Esophagus muscularis mucosa (tissue), 4 donors: ENCODE measurements at regions not wholly inside any gene's neighbourhood (a gene's known extent, or its start where the extent isn't known, plus 50 kb on each side); places are given as distances from the start of the nearest gene placed in this dataset.

Experiments used
- DNase-seq: peaks from one replicate; pipeline ENCODE4 v3.0.0-alpha.2; 2017; ENCODE audit errors: extremely low spot score
- H3K27ac ChIP-seq, 4 donors: fragments of 200-600 bp; sonication (generic); replicated peaks in 1 of 4; 1 replicate in 3 of 4; 2 replicates in 1 of 4; pipeline ENCODE4 v1.5.1; 2016 to 2019; ENCODE audit warnings: mild to moderate bottlenecking in 1 of 4
- H3K27me3 ChIP-seq, 4 donors: fragments of 200-600 bp; sonication (generic); one replicate each; pipeline versions ENCODE4 v1.5.1 to v1.6.0; 2016 to 2019
- H3K36me3 ChIP-seq, 4 donors: fragments of 200-600 bp; sonication (generic); one replicate each; pipeline ENCODE4 v1.5.1; 2016 to 2019
- H3K4me1 ChIP-seq, 4 donors: fragments of 200-600 bp; sonication (generic); one replicate each; pipeline ENCODE4 v1.5.1; 2016 to 2019
- H3K4me3 ChIP-seq, 4 donors: fragments of 200-600 bp; sonication (generic); 1 replicate in 2 of 4; 2 replicates in 2 of 4; pipeline ENCODE4 v1.5.1; 2016 to 2019; ENCODE audit warnings: mild to moderate bottlenecking in 4 of 4, moderate library complexity in 1 of 4
- H3K9me3 ChIP-seq, 4 donors: fragments of 200-600 bp; sonication (generic); 1 replicate in 3 of 4; 2 replicates in 1 of 4; pipeline ENCODE4 v1.5.1; 2016 to 2019
- CTCF ChIP-seq, 3 experiments: fragments of 200-600 bp in 2 of 3; fragments of 450-650 bp in 1 of 3; sonication (generic) in 2 of 3; IDR thresholded peaks; one replicate each; pipeline ENCODE4 v1.5.1; 2017 to 2019; ENCODE audit warnings: antibody characterized with exemption in 3 of 3, mild to moderate bottlenecking in 2 of 3, moderate library complexity in 1 of 3
- EP300 ChIP-seq: sonication (generic); formaldehyde crosslinking; IDR thresholded peaks from one replicate; pipeline ENCODE4 v1.6.1; 2017; ENCODE audit warnings: antibody characterized with exemption
- POLR2A ChIP-seq: fragments of 450-650 bp; IDR thresholded peaks from one replicate; pipeline ENCODE4 v1.6.1; 2017; ENCODE audit warnings: antibody characterized with exemption, moderate library complexity, mild to moderate bottlenecking, low read depth
- POLR2AphosphoS5 ChIP-seq, 2 donors: sonication (generic); formaldehyde crosslinking; IDR thresholded peaks; one replicate each; pipeline ENCODE4 v1.6.1; 2017; ENCODE audit warnings: antibody characterized with exemption in 2 of 2
- WGBS: methylation state at CpG from one replicate; pipeline ENCODE4 v1.1.5; 2018; 5-methylcytosine and 5-hydroxymethylcytosine counted together
- intact Hi-C: fragments of 100-400 bp; cut with DNase I; formaldehyde crosslinking; loops from one replicate; pipeline ENCODE4 v1.15.1; 2023

- H3K4me1 ChIP-seq = no peaks in the 10 kb centered on the region
- H3K36me3 ChIP-seq = no peaks in the 10 kb centered on the region
- intact Hi-C loops = no loop called here
- no peaks in the 10 kb centered on the region for H3K27me3 ChIP-seq
- H3K27ac ChIP-seq = no peak overlapping the region
- H3K9me3 ChIP-seq = no peaks in the 10 kb centered on the region
- TF ChIP-seq EP300 (no peak), CTCF (IDR thresholded peaks at IDR 0.05) (no peak)
- no peak for DNase-seq
- no peak overlapping the region for H3K4me3 ChIP-seq
- 69% methylated on average over 10 of the region's 10 CpGs for WGBS
These were observed 311.9 kb downstream of the DUSP6 start for GRCh38 chr12:89040146-89040964.

GRCh38 chr12:89038831-89039512, 313.3 kb downstream of the DUSP6 start:
- WGBS = 90% methylated on average over 4 of the region's 4 CpGs
- intact Hi-C loops = no loop called here
- Histone ChIP-seq H3K9me3 (no peaks in the 10 kb centered on the region), H3K27ac (no peak overlapping the region), H3K36me3 (no peaks in the 10 kb centered on the region), H3K4me3 (no peak overlapping the region), H3K27me3 (no peaks in the 10 kb centered on the region), H3K4me1 (no peaks in the 10 kb centered on the region)
- no peak for DNase-seq
- TF ChIP-seq CTCF (IDR thresholded peaks at IDR 0.05) (no peak), POLR2AphosphoS5 (IDR thresholded peaks at IDR 0.05) (no peak), EP300 (no peak), POLR2A (no peak)

GRCh38 chr12:89033062-89033461, 319.2 kb downstream of the DUSP6 start:
- intact Hi-C loops = no loop called here
- no peak for DNase-seq
- H3K4me1 ChIP-seq = no peaks in the 10 kb centered on the region
- no peaks in the 10 kb centered on the region for H3K9me3 ChIP-seq
- no peak overlapping the region for H3K27ac ChIP-seq
- no peak overlapping the region for H3K4me3 ChIP-seq
- H3K27me3 ChIP-seq = no peaks in the 10 kb centered on the region
- no peaks in the 10 kb centered on the region for H3K36me3 ChIP-seq
- TF ChIP-seq EP300 (no peak), POLR2A (no peak), CTCF (IDR thresholded peaks at IDR 0.05) (no peak), POLR2AphosphoS5 (IDR thresholded peaks at IDR 0.05) (no peak)
- WGBS = 97% methylated on average over 3 of the region's 3 CpGs

GRCh38 chr12:89029961-89030360, 322.3 kb downstream of the DUSP6 start:
- intact Hi-C loops = no loop called here
- 96% methylated on average over 2 of the region's 2 CpGs for WGBS

More at GRCh38 chr12:89029961-89030360, 322.3 kb downstream of the DUSP6 start:
- H3K4me1 ChIP-seq = no peaks in the 10 kb centered on the region
- TF ChIP-seq CTCF (IDR thresholded peaks at IDR 0.05) = no peak
- H3K9me3 ChIP-seq = no peaks in the 10 kb centered on the region
- no peak for DNase-seq
- H3K4me3 ChIP-seq = no peak overlapping the region
- no peaks in the 10 kb centered on the region for H3K27me3 ChIP-seq
- no peaks in the 10 kb centered on the region for H3K36me3 ChIP-seq
- H3K27ac ChIP-seq = no peak overlapping the region
